ENCODE measurements at regions not wholly inside any gene's neighbourhood (a gene's known extent, or its start where the extent isn't known, plus 50 kb on each side); places are given as distances from the start of the nearest gene placed in this dataset.
A peak's percentile ranks its signal among the peaks of the same experiment; 100 is the strongest.

DNA sequence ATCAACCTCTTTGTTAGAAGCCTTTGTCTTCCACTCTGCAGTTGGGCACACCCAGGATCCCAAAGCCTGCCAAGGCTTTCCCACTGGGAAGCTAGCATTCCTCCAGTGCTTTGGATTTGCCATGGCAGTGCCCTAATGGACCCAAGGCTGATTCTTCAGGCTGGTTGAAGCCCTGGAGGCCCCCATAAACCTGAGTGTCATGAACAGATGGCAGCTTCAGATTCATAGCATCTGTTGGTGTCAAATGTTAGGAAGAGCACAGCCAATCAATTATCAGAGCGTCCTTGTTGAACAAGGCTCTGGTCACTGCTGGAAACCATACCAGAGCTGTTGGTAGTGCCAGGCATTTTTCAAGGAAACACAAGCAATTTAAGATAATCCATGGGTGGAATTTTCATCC is 241.1 kb upstream of the KLF4 start:
- DNase-seq, result no peak

DNA sequence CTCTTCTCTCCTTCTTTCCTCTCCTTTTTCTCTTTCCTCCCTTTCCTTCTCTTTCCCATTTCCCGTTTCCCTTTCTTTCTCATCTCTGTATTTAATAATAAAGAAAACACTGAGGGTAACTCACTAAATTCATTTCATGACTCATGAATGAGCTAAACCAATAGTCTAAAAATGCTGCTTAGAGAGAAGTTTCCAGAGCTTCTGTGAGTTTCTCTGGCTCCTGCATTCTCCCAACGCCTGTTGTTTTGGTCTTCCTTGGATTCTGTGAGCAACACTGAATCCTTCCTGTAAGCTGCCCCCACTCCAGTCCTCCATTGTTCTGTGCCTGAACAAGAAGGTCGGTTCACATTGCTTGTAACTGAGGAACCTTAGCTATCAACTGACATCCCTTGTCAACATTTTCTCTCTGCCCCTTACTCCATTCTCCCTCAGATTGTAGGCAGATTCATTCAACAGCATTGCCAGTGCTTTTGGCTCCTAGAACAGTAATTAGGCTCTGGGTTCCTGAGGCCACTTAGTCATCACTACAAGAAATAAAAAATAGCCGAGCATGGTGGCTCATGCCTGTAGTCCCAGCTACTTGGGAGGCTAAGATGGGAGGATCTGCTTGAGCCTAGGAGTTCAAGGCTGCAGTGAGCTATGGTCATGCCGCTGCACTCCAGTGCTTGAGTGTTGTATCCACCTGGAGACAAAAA is 237.7 kb upstream of the KLF4 start:
- DNase-seq, result no peak

DNA sequence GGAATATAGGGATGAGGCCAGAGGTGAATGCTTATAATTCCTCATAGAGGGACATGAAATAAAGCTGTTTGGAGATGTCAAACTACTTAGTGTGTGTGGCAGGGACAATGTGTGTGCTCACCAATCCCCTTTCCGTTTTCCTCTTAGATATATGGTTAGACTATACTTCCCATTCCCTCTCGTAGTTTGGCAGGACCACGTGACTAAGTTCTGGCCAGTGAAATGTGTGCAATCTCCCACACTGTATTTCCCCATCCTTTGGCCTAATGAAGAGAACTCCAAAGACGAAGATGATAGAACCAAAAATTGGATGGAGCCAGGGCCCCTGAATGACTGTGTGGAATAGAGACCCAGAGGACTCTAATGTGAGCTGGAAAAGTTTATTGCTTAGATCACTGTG is 233.4 kb upstream of the KLF4 start:
- DNase-seq, result no peak

DNA sequence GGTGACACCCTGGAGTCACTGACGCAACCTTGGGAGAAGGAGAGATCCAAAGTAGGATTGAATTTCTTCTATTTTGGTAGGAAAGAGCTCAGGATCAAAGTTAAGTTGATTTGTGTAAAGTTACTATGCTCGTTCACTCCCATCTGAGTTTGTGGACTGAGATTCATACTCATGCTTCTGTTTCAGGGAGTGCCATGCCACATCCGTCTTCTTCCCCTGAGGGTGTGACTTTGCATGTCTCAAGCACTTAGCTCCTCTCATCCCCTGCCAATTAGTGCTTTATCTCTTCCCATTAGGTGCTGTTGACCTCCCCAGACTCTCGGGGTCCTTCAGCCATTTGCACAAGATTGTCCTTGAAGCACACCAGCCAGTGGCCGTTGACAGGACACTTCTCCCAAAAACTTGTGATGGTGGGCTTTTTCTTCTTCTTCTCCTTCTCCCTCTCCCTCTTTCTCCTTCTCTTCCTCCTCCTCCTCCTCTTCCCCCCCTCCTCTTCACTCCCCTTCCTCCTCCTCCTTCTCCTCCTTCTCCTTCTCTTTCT is 232.2 kb upstream of the KLF4 start:
- DNase-seq, result no peak

DNA sequence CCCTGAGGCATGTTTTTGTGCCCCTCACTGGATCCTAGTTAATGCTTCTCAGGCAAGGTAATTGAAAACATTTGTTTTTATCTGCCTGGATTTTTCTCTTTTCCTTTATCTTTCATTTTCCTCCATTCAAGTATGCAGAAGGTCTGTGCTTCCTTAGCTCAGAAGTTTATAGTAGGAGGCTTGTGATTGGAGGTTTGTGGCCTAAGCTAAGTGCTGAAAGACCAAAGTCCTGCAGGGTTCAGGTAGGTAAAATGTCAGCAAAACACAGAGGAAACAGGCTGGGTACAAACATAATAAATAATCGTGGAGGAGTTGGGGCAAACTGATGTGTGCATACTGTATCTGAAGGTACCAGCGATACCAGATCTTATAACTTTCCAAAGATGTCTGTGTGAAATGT is 230.9 kb upstream of the KLF4 start:
- DNase-seq, result no peak

DNA sequence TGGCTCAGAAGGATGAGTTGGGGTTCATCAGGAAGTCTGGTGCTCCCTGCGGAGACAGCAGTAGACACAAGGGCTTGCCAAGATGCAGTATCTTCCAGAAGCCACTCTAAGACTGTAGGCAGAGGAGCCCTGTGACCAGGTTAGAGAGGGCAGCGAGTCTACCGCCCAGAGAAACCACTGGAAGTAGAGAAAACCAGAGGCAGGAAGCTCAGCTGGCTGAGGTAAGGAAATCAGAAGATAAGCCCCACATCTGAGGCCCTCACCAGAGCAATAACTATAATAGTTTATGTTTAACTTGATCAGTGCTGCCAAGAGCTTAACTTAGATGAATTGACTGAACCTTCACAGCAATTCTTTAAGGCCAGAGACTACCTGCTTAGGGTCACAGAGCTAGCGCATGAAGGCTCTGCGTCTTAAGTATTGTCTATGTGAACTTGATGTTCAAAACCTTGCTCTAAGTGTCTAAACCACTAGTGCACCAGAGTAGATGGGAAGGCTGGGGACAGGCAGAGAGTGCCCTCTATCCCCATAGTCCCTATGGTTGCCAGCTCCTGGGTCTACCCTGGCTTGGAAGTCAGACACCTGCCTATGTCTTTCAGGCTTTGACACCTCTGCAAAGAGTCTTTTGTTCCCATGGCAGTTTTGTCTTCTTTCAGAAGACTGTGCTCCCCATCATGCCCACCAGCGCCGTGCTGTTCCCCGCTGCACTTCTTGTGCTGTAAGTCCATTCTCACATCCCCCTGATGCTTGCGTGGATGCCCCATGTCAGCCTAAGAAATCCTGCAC is 228.2 kb upstream of the KLF4 start:
- DNase-seq, result no peak

DNA sequence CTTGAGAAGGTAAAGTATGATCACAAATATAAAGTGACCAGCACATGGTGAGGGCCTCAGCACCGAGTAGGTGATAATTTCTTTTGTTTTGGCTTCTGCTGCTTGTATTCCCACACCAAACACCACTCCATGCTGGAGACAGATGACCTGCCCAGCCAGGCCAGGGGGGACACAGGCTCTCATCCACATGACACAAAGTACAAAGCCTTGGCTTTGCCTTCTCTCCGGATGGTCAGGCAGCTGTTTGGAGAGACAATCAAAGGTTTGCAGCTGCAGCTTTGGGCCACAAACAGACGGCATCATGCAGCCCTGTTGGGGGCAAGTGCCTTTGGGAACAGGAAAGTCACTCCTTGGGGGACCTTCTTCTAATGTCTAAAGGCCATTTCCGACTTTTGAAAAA is 226.2 kb upstream of the KLF4 start:
- no peak for DNase-seq

DNA sequence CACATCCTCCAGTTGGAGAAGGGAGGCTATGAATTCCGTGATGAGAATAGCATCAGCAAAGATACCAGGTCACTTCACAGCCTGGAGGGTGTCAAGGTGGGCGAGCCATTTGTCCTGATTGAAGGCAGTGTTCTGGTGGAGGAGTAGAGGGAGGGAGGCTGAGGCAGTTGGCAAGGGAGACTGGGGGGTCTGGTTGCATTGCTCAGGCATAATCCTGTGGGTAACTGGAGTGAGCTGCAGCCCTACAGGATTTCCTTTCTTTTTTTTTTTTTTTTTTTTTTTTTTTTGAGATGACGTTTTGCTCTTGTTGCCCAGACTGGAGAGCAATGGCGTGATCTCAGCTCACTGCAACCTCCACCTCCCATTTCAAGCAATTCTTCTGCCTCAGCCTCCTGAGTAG is 223.9 kb upstream of the KLF4 start:
- DNase-seq, result no peak

DNA sequence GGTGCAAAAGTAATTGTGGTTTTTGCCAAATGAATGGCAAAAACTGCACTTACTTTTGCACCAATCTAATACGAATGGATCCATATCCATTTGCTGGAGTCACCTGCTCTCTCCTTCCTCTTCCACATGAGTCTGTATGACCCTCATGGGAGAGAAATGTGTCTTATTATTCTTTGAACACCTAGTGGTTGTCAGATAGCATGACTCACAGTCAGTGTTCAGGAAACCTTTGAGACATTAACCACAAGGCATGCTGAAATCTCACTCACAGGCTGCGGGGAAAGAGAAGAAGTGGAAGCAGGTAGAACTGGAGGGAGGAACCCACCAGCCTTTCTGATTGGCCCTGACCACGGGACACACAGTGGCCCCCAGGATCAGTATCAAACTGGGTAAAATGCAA is 222.8 kb upstream of the KLF4 start:
- peak; percentile 84 for DNase-seq

DNA sequence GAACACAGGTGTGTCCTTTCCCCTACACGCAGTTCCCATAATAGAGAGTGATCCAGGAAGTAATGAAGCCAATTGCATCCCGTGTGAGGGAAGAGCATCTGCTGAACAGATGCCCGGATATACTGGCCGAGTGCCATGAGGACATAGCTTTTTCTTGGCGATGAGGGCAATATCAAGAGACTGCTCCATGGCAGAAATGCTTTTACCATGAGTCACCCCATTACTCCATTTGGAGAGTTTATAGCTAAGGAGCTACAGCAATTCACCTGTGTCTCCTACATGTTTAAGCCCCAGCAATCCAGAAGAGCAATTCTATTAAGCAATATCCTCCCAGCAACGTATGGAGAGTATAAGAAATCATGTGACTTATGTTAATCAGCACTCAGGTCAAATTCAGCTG is 222.0 kb upstream of the KLF4 start:
- DNase-seq, result peak; percentile 90

DNA sequence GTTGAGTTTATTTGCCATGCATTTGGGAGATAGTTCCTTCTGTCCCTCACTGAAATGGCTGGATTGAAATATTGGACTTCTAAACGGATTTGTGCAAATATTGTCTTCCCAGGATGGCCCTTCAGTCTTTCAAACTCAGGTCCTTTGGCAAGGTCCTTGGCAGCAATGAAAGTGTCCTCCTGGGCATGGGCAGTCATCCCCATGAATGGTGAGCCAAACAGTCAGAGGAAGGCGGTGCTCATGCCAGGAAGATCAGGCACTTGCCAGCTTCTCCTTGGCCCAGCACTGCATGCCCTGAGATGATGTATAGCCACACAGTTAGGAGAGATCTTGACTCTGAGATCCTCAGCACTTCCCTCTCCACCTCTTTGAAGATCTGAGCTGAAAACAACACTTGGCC is 221.4 kb upstream of the KLF4 start:
- no peak for DNase-seq

DNA sequence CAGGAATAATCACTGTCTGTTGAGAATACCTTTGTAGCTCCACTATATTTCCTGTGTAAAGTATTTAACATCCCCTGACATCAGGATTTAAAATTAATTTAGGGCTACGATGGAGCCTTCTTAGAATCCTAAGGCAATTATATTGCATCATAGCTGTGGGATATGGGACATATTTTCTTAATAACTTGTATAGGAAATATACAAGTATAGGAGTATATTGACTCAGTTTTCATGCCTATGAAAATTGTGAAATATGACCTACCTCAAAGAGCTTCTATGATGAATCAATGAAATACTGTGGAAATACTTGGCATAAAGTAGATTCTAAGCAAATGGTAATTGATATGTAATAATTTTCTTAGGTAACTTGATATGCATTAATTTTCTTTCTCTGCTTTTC is 221.0 kb upstream of the KLF4 start:
- no peak for DNase-seq

DNA sequence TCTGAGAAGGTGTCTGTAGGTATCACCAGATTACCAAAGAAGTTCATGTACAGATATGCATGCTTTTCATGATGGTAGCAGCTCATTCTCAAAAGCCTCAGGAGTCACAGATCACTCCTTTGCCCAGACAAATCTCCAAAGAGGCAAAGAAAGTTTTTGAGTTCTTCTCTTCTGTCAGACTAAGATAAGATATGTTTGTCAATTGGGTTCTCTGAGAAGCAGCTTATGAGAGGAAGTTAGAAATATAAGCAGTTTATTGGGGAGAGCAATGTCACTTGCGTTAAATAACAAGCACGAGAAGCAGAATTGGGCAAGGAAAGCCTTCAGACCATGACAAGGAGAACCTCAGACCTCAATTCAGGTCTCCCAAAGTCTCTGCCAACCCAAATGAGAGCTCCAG is 219.2 kb upstream of the KLF4 start:
- no peak for DNase-seq

DNA sequence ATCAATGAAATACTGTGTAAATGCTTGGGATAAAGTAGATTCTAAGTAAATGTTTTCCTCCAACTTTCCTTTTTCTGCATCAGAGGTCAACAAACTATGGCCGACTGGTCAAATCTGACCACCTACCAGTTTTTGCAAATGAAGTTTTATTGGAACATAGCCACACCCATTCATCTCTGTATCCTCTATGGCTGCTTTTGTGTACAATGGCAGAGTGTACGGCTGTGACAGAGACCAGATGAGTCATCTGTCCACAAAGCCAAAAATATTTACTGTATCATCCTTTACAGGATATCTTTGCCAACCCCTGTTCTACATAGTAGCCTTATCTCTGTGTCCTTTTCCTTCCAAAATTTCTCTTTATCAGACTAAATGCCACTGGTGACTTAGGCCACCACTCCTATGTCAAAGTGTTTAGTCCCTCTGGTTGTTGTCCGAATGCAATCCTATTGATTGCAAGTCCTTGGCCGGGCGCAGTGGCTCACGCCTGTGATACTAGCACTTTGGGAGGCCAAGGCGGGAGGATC is 218.4 kb upstream of the KLF4 start:
- no peak for DNase-seq

DNA sequence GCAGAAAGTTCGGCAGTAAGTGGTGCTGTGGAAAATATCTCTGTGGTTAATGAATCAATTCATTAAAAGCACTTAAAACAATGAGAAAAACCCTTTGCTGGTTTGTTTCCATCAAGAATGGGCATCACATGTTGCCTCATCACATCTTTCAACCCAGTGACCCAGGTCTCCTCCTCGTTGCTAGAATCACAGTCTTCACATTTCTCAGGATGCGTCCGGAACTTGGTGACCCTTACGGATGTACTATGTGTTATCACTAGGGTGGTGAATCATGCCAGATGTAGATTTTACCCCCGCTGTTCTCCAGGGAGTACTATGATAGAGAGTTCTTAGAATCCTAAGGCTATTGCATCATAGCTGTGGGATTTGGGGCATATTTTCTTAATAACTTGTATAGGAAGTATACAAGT is 217.9 kb upstream of the KLF4 start:
- DNase-seq, result peak; percentile 93

DNA sequence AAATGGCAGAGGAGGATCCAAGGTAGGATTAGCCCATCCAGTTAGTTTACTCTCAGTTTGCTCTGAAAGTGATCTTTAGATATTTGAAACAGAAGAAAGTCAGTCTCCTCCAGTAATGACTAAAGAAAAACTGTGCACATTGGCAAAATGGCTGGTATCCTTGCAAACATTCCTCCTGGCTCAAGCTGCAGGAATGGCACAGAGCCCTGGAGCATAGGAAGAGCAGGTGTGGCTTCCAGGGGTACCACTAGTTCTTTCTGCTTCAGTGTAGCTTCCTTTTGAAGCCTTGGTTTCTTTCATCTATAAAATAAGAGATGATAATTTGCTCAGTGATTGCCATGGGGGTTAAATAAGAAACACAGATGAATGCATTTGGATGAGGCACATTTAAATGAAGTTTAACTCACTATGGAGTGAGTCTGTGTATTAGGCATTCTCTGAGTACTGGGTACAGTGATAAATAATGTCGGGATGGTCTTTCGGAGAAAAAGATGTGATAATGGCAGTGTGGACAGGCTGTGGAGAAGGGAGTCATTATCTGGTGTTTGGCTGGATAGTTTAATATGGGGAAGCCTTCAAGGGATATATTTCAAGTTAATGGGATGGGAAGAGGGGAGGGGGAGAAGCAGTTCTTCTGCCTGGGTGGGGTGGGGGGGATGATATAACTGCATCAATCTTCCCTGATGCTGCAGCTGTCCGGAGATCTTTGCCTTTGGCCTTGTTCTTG is 217.3 kb upstream of the KLF4 start:
- no peak for DNase-seq

DNA sequence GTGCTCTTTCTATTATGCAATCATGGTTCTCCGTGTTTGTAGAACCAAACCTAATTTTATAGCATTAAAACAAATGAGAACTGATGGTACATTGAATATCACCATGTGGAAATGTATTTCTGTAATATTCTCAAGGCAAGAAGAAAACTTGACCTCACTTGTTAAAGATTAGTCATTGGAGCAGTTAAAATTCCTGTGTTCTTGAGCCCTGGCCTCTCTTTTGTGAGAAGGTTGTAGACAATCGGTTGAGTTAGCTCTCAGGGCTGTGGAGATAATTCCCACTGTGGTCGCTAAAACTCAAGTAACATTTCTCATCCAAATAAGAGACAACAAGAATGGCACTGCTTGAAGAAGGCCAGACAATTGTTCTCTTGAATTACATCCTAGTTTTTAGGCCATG is 216.0 kb upstream of the KLF4 start:
- DNase-seq, result peak; percentile 14

DNA sequence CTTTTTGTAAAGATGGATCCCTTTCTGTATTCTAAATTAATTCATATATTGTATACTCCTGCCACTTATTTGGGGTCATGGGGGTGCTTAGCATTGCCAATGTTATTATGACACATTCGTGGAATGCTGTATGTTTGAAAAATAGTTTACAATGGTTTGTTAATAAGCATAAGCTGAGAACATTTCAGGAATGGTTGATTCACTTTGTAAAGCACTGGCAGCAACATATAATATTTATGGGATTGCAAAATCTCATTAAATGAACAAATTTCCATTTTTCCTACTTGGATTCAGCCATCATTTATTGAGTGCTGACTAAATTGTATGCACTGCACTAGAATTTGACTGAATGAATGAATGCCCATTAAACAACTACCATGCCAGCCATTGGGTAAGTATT is 215.2 kb upstream of the KLF4 start:
- DNase-seq, result no peak

DNA sequence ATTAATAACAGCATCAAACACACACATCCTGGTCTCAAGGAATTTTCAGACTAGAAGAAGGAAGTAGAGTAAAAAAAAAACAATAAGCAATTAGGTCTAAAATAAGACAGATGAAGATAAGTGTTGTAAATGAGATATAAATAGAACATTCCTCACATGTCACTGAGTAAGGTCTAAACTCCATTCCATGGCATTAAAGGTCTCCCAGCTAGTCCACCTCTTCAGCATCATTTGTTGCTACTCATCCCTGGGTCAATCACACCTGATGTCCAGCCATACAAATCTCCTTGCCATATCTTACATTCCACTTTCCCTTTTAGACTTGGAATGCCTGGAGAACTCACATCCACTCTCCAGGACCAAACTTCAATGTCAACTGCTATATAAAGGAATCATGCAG is 214.1 kb upstream of the KLF4 start:
- no peak for DNase-seq

DNA sequence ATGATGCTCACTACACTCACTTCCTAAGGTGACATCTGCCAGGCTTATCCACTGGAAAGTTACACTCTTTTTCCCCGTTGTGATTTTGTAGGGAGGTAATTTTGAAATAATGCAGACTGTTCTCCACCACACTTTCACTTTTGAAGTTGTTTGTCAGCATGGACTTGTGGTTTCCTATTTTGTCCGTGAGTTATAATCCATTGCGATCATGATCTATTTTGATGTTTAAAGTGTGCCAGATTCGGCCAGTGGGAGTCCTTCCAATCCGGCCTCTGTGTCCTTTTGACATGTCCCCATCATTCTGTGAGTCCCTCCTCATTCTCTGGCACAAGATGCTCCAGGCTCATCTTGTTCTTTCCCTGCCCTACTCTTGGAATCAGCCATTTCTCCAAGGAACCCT is 211.3 kb upstream of the KLF4 start:
- no peak for DNase-seq

DNA sequence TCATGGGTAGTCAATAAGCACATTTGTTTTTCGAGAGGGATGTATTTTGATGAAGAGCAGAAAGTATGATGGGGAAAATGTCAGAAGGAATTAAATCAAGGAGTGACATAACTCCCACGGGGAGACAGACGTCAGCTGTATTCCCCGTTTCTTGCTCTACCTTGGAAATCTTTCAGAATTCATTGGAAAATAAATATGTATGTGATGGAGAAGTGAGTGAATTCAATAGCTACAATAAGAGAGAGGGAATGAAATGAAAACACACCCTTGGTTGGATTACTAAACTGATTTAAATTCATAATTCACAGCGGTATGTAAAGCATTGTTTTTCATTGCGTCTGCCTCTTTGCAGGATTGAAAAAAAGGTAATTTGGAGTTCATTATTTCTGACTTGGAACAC is 209.7 kb upstream of the KLF4 start:
- no peak for DNase-seq

DNA sequence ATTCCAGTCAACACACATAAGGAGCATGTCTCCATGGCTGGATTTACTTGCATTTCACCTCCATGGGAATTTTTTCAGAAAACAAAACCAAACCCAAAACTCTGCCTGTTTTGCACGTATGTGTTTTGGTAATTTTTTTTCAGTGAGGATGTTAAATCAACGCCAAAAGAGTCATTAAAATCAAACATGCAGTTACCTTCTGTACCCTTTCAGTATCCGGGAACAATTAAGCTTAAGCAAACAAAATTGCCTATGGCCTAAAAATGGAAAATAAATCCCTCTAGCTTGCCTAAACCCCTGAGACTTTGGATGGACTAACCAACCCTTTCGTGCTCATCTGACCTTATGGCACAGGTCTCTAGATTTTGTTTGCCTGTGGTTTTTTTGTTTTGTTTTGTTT is 209.2 kb upstream of the KLF4 start:
- DNase-seq, result no peak

DNA sequence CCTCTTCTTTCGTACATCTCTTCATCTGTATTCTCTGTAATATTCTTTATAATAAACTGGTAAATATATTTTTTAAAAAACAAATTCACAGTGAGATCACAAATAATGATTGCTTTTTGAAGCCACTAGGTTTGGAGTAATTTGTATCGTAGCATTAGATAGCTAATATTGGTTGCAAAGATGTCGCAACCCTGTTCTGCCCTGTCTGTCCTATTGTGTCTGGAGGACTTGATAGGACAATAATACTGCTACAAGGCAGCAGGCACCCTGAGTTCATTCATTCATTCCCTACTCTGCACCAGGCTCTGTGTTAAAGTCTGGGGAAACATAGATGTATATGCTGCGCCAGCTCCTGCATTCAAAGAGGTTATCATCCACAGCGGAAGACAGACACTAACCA is 206.7 kb upstream of the KLF4 start:
- no peak for DNase-seq

DNA sequence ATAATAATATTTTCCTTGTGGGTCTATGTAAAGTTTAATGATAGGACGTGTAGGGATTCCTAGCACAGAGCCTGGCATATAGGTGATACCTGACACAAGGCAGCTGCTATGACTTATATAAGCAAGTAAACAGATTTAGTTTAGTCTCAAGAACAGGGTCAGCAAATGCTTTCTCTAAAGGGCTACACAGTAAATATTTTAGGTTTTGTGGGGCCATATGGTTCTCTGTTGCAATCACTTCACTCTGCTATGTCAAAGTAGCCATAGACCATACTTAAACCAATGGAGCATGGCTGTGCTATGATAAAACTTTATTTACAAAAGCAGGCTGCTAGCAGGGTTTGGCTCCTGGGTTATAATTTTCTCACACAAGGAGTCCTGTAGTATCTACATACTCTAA is 204.8 kb upstream of the KLF4 start:
- no peak for DNase-seq
